ENCODE measurements at regions not wholly inside any gene's neighbourhood (a gene's known extent, or its start where the extent isn't known, plus 50 kb on each side); places are given as distances from the start of the nearest gene placed in this dataset.

DNA sequence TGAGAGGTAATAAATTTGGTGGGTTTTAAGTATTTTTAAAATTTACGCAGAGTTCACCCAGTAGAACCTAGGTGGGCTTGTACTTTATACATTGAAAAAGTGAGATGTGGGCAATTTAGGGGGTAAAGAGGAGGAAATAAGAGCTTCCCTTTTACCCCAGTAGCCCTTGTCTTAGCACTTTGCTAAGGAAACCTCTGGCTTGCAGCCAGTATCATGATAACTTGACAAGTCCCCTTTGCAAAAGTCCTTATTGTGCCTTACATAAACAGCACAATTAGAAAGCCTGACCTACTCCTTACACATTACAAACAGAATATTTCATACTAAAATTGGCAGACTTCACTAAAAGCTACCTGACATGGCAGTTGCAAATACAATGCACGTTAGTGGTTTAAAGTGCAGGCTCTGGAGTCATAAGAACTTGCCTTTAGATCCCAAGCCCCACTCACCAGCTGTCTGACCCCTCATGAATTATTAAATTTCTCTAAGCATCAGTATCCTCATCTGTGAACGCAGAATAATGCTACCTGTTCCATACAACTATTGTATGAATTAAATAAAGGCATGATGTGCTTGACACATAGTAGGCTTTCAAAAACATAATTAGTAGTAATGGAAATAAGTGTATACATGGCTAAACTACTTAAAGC lies 53.2 kb upstream of the NELL2 start:
- no peak for TF ChIP-seq POLR2A (IDR thresholded peaks at IDR 0.05; ENCODE audit: low read length)
- TF ChIP-seq GATA1 (IDR thresholded peaks at IDR 0.05; ENCODE audit: low read depth, low read length): no peak

Measured in erythroblast (primary cell).